GM12873 (cell line): ENCODE measurements at regions not wholly inside any gene's neighbourhood (a gene's known extent, or its start where the extent isn't known, plus 50 kb on each side); places are given as distances from the start of the nearest gene placed in this dataset.

ENCODE experiments used
- CTCF ChIP-seq: IDR thresholded peaks from 2 replicates; pipeline ENCODE4 v1.5.1; 2012; ENCODE audit warnings: low read depth, mild to moderate bottlenecking, moderate library complexity, low read length, control low read depth; ENCODE audit not compliant: insufficient read depth; ENCODE audit errors: missing control alignments

- TF ChIP-seq CTCF = no peak
Observed at GRCh38 chr5:29307478-29307877, 1886.0 kb upstream of the CDH6 start.

- TF ChIP-seq CTCF = no peak
Observed at GRCh38 chr5:29304545-29304944, 1888.9 kb upstream of the CDH6 start.

- no peak for TF ChIP-seq CTCF
Observed at GRCh38 chr5:29296548-29296947, 1896.9 kb upstream of the CDH6 start.

- no peak for TF ChIP-seq CTCF
Observed at GRCh38 chr5:29277642-29278041, 1915.8 kb upstream of the CDH6 start.

- TF ChIP-seq CTCF = no peak
Observed at GRCh38 chr5:29276371-29276770, 1917.1 kb upstream of the CDH6 start.

GRCh38 chr5:29263915-29264351, 1929.6 kb upstream of the CDH6 start:
- no peak for TF ChIP-seq CTCF

GRCh38 chr5:29262339-29263123, 1931.0 kb upstream of the CDH6 start:
- no peak for TF ChIP-seq CTCF
